HG03139 (cell line): ENCODE measurements at regions not wholly inside any gene's neighbourhood (a gene's known extent, or its start where the extent isn't known, plus 50 kb on each side); places are given as distances from the start of the nearest gene placed in this dataset.

Experiments
- ATAC-seq: cut with Tn5 transposase; IDR thresholded peaks from one replicate; pipeline ENCODE4 v1.9.1; 2021; ENCODE audit not compliant: unreplicated experiment

DNA sequence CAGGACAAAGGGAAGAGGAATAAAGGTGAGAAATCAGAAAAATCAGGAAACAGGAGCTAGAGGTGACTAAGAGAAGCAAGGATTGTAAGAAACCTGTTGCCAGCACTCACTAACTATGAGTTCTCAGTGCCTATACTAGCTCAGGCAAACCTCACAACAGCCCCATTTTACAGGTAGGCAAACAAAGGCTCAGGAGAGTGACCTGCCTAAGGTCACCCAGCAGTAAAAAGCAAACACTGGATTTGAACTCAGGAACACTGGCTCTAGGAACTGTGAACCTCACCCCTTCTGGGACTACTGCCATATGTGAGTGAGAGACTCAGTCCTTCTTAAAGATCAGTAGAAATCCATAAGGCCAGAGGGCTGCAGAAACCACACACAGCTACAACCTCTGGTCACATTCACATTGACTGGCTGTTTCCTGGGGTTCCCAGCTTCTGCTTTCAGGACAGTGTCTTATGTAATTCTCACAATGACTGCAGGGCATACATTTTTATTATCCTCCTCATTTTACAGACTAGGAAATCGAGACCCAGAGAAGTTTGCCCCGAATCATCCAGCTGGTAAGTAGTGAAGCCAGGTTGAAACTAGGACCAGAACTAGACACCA is 80.7 kb upstream of the MAFB start:
- ATAC-seq = no peak

GRCh38 chr20:40770564-40771307 is 81.7 kb upstream of the MAFB start:
- no peak for ATAC-seq

GRCh38 chr20:40771308-40771610 is 82.2 kb upstream of the MAFB start:
- no peak for ATAC-seq

DNA sequence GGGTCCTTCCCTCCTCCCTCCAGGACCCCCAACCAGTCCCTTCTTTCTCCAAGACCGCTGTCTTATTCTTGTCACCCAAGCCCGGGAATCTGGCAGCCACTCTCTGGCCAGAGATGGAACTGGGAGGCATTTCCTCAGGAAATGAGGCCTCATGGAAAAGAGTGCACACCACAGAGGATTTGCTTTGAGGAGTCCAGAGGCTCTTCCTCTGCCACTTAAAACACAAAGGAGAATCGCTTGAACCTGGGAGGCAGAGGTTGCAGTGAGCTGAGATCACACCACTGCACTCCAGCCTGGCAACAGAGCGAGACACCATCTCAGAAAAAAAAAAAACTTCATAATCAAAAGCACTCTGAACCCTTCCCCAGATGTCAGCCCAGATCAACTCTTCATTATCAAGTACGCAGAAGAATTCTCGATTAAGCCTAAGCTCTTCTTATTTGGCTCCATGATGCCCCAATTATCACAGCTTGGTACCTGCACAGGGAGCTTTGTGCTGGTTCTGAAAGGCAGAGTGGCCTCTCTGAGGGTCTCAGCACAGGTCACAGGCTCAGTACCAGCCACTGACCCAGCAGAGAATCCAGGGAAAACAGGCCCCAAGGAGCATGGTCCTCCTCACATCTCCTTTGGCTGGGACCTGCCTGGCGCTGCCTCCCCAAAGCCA is 82.9 kb upstream of the MAFB start:
- ATAC-seq = no peak

DNA sequence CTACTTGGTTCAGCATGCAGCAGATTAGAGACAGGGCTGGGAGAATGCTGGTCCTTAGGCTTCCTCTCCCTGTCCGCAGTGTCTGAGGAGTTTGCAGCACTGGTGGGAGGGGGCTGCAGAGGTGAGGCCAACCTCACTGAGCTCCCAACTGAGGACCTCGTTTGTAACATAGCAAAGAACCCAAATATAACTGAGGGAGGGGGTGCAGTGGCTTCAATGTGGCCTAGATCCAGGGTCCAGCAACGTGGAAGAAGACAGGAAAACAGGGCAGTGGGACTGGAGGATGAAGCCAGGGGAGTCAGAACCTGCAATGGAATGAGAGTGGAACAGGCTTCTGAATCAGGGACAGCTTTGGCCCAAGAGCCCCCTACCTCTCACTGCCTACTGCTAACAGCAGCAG is 84.3 kb upstream of the MAFB start:
- no peak for ATAC-seq

GRCh38 chr20:40774252-40774651 is 85.2 kb upstream of the MAFB start:
- ATAC-seq = no peak

GRCh38 chr20:40775561-40776146 is 86.6 kb upstream of the MAFB start:
- ATAC-seq = no peak

DNA sequence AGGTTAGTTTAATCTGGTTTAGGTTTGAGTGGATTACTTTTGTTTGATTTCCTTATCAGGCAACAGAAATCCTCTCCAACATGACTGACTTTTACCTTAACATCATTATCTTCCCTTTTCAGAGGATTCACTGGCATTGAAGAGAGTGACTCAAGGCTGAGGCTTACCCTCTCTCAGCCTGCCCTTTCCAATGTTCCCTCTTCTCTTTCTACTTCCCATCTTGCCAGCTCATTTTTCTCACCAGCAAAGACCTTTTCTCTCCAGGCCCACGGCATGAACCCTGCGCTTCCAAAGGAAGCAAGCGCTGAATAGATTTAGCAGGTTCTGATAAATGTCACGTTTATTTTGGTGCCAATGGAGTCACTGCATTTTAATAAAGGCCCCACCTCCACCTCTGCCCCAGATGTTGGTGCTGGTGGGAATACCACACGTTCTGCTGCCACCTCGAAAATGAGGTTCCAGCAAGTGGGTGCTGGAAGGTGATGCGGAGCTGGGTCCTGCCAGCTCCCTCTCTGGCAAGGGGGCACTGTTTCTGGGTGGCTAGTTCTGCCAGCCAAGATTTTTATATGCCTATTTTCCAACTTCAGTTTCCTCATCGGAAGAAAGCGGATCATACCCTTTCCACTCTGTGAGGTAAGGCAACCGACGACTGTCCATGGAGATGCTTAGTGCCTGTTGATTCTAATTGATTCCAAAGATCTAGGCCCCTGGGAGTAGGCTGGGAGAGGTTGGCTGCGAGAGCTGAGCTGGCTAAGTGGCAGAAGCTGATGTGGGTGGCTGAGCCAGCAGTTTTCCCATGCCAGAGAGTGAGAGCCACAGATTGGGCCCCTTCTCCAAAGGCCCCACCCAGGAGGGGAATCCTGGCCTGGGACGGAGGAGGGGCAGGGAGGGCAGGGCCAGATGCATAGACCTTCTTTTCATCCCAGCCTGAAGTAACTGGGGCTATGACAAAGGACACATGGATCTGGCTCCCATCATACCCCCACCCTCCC is 87.7 kb upstream of the MAFB start:
- no peak for ATAC-seq

DNA sequence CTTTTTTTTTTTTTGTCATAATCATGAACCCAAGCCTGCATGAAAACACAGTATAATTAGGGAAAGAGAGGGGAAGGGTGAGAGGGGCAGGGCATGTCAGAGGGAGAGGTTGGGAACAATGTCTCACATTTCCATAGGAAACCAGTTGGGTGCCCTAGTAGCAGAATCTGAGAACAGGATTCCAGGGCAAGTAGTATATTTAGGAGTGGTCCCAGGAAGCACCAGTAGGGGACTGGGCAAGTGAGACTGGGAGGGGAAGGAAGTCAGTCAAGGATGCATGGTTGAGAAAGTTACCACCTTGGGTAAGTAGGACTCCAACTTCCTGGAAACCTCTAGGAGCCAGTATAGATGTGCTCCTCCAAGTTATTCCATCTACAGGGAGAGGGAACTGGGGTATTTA is 88.6 kb upstream of the MAFB start:
- ATAC-seq = no peak

- ATAC-seq = no peak
These were observed 90.0 kb upstream of the MAFB start for GRCh38 chr20:40778894-40779496.

DNA sequence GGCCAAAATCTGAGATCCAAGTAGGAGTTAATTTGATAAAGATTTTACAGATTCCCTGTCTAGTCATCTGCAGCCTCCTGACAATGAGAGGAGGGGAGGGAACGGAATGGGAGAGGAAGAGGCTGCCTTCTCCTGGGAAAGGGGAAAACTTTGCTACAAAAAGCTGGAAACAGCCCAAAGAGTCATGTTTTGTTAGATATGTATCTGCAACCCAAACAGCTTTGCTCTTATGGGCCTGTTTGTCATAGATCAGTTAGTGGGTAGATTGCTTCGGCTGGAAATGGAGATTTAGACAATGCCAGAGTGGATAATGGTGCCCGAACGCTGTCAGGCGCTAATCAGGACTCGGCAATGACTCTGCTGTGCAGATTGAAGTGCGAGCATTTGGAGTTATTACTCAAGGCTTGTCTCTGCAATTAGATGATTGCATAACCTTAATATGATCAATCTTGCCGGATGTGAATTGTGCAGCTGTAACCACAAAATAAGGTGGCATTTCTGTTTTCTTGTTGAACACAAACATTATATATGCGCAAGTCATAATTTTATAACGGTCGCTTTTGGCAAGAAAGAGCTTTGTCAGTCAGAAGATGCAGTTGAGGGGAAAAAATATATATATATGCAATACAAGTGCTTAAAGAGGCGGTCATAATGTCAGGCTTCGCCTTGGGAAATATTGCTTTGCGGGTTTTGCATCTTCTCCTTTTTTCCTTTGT is 92.4 kb upstream of the MAFB start:
- no peak for ATAC-seq

GRCh38 chr20:40782043-40782368 is 93.0 kb upstream of the MAFB start:
- no peak for ATAC-seq

GRCh38 chr20:40785346-40785745 is 96.3 kb upstream of the MAFB start:
- no peak for ATAC-seq

- ATAC-seq = no peak
These were observed 97.3 kb upstream of the MAFB start for GRCh38 chr20:40786336-40786735.

DNA sequence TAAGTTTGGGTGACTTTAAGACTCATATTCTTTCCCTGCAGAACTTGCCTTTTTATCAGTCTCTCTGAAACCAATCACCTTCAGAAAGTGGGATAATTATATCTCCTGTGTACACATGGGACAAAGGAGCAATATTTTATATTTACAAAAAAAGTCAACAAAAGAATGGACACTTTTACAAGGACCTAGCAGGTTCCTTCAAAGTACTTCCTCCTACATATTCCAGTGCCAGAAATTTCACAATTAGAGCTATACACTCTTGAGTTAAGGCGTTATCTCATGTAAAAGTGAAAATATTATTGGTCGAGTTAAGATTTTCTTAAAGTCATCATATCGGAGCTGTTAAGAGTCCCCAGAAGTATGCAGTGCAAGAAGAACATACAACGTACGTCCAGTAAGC is 98.9 kb upstream of the MAFB start:
- no peak for ATAC-seq

DNA sequence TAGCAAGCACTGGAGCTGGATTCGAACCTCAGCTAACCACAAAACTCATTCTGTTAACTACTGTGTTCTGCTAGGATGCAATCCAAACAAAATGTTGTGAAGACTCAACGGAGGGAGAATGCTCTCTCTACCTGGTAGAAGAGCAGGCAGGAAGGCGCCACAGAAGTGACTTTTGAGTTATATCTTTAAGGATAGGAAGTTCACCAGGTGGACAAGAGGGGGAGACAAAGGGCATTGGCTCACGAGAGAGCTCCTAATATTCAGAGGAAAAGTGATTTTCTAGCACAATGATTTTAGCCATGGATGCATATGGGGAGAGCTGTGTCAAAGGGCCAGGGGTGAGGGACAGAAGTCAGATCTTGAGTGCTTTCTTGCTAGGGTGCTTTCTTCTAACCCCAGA is 108.4 kb upstream of the MAFB start:
- ATAC-seq = no peak

DNA sequence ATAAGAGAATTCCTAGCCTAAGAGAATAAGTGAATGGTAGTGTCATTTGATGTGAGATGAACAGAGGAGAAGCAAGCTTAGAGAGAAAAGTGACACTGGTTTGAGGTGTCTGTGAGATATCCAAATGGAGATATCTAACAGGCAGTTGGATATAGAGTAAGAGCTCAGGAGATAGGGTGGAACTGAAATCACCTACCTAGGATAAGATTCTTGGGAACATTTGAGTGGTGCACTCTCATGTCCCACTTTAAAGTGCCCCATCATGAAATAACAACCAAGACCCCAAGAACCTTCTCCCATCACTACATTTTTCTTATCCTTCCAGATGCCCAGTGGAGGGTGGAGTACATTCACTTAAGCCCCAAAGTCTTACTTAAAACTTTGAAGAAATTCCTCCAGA is 109.0 kb upstream of the MAFB start:
- no peak for ATAC-seq

DNA sequence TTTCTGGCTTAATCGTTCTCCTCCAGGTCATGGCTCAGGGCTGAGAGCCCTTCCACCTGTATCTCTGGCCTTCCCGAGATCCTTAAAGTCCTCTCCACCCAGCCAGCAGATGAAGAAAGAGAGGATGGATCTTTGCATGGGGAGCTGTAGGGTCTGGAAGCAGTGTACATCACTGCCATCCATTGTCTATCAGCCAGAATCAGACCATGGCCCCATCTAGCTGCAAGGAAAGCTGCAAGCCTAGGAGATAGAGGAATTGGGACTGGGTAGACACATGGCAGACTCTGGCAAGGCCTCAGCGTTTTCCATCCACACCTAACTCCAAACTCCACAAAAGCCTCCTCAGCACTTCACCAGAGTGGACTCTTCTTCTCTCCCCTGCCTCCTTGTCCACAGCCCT is 113.8 kb upstream of the MAFB start:
- no peak for ATAC-seq

- ATAC-seq = no peak
These were observed 114.3 kb upstream of the MAFB start for GRCh38 chr20:40803381-40803780.

GRCh38 chr20:40805592-40805991 is 116.6 kb upstream of the MAFB start:
- ATAC-seq = no peak
